Heart left ventricle (tissue), 13 donors: ENCODE measurements at regions not wholly inside any gene's neighbourhood (a gene's known extent, or its start where the extent isn't known, plus 50 kb on each side); places are given as distances from the start of the nearest gene placed in this dataset.

Experiments
- CTCF ChIP-seq, 12 donors: fragments of 200-600 bp; sonication (generic) in 4 of 12; IDR thresholded peaks; one replicate each; pipeline versions ENCODE4 v1.5.0 to v1.8.0; 2018 to 2022; ENCODE audit warnings: antibody characterized with exemption in 12 of 12, mild to moderate bottlenecking in 5 of 12
- POLR2A ChIP-seq, 2 donors: fragments of 450-650 bp; IDR thresholded peaks; one replicate each; pipeline ENCODE4 v1.6.1; 2017; ENCODE audit warnings: antibody characterized with exemption in 2 of 2, mild to moderate bottlenecking in 2 of 2, moderate library complexity in 2 of 2
- donor health status: ischemic (EF 13 %, LVEDD 7.1; RV severe dilation, severe dysfunction).
- donor health status: DM: no; HTN: yes; CAD: no.
- donor health status: DM: no; HTN: no; CAD: no.
- donor health status: ischemic (EF 25% LVEDD 6.9; RV normal size, moderate dysfunction).
- donor health status: ischemic (EF 25% LVEDD 5.7; RV mildly dilated, moderate dysfunction).
- donor health status: ischemic (EF 35%, LVEDD 5.7; RV mildly dilated, moderate dysfunction).
- donor health status: nonischemic (EF 11% LVEDD 7.7; RV severe dilation, severe dysfunction).
- donor health status: DM: yes; HTN: yes; CAD: no.
- donor health status: PGD.
- donor health status: ischemic (EF 29% LVEDD 5.4; RV normal size, mild dysfunction).
- donor health status: nonischemic (EF 23%, LVEDD 6.1; RV moderate dilation, normal function).

DNA sequence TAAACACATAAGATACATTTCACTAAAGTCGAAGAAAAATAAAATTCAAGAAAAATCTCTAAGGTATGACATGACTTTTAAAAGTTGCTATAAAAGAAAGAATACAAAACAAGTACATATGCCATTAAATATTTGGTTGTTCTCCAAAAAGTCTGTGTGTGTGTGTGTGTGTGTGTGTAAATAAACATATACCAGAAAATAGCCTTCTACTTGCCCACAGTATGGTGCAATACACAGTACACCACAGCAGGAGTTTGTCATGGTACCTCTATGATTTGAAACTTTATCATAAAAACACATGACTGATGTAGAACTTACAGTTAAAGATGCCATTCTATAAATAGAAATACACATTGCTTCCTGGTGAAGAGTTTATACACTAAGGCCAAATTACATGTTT is 692.7 kb upstream of the MGAT4C start:
- TF ChIP-seq CTCF (IDR thresholded peaks at IDR 0.05) (no peak), POLR2A (IDR thresholded peaks at IDR 0.05) (no peak)
